Neural cell (in vitro differentiated cells): ENCODE measurements at regions not wholly inside any gene's neighbourhood (a gene's known extent, or its start where the extent isn't known, plus 50 kb on each side); places are given as distances from the start of the nearest gene placed in this dataset.

Experiments used
- H2AFZ ChIP-seq: fragments of 200-600, 300-800 bp; sonication (generic), shearing (Covaris generic); 2 replicates; pipeline ENCODE4 v1.6.0; 2014; ENCODE audit warnings: low read depth, mild to moderate bottlenecking, antibody characterized with exemption, low read length, moderate library complexity
- H3F3A ChIP-seq: fragments of 200-600 bp; shearing (Covaris generic); 2 replicates; pipeline ENCODE4 v1.6.1; 2016; ENCODE audit warnings: mild to moderate bottlenecking, moderate library complexity, mixed read lengths, antibody characterized with exemption, low read length; ENCODE audit not compliant: insufficient read depth, poor library complexity, severe bottlenecking
- H3K27ac ChIP-seq: fragments of 200-600, 300-800 bp; sonication (generic), shearing (Covaris generic); 2 replicates; pipeline ENCODE4 v1.5.1; 2014; ENCODE audit warnings: mild to moderate bottlenecking, low read length, moderate library complexity
- H3K27me3 ChIP-seq: fragments of 300-800, 200-600 bp; sonication (generic), shearing (Covaris generic); 2 replicates; pipeline ENCODE4 v1.6.0; 2014; ENCODE audit warnings: mild to moderate bottlenecking, low read depth, low read length, moderate library complexity; ENCODE audit not compliant: insufficient read depth
- H3K36me3 ChIP-seq: fragments of 300-800, 200-600 bp; sonication (generic), shearing (Covaris generic); 2 replicates; pipeline ENCODE4 v1.5.1; 2014; ENCODE audit warnings: mild to moderate bottlenecking, antibody characterized with exemption, low read length, moderate library complexity; ENCODE audit not compliant: insufficient read depth
- H3K4me2 ChIP-seq: fragments of 300-800, 200-600 bp; sonication (generic), shearing (Covaris generic); 2 replicates; pipeline ENCODE4 v1.6.0; 2014; ENCODE audit warnings: mild to moderate bottlenecking, low read length
- H3K4me3 ChIP-seq: fragments of 300-800, 200-600 bp; sonication (generic), shearing (Covaris generic); 2 replicates; pipeline ENCODE4 v1.5.1; 2014; ENCODE audit warnings: mild to moderate bottlenecking, low read length, moderate library complexity
- H3K79me2 ChIP-seq: fragments of 200-600 bp; shearing (Covaris generic); replicated peaks from 2 replicates; pipeline ENCODE4 v1.6.0; 2014; ENCODE audit warnings: mild to moderate bottlenecking, low read length, moderate library complexity; ENCODE audit not compliant: insufficient read depth
- H3K9ac ChIP-seq: fragments of 300-800, 200-600 bp; sonication (generic), shearing (Covaris generic); 2 replicates; pipeline ENCODE4 v1.6.1; 2016; ENCODE audit warnings: mild to moderate bottlenecking, low read length, mixed read lengths
- H3K9me2 ChIP-seq: fragments of 200-600 bp; shearing (Covaris generic); 2 replicates; pipeline ENCODE4 v1.6.1; 2016; ENCODE audit warnings: mild to moderate bottlenecking, low read length, mixed read lengths; ENCODE audit not compliant: insufficient read depth
- H3K9me3 ChIP-seq: fragments of 200-600, 300-800 bp; sonication (generic), shearing (Covaris generic); 2 replicates; pipeline ENCODE4 v1.6.1; 2016; ENCODE audit warnings: mild to moderate bottlenecking, mixed run types, low read length, moderate library complexity, mixed read lengths
- H4K20me1 ChIP-seq: fragments of 200-600 bp; shearing (Covaris generic); 2 replicates; pipeline ENCODE4 v1.6.1; 2016; ENCODE audit warnings: mild to moderate bottlenecking, mixed run types; ENCODE audit not compliant: insufficient read depth
- CTCF ChIP-seq: fragments of 450-650 bp; IDR thresholded peaks from 2 replicates; pipeline ENCODE4 v1.5.1; 2014; ENCODE audit warnings: antibody characterized with exemption, mild to moderate bottlenecking, moderate library complexity; ENCODE audit not compliant: poor library complexity, severe bottlenecking
- EP300 ChIP-seq: fragments of 450-650 bp; conservative IDR thresholded peaks from 2 replicates; pipeline ENCODE4 v1.6.1; 2014; ENCODE audit warnings: antibody characterized with exemption, mild to moderate bottlenecking, moderate library complexity; ENCODE audit not compliant: poor library complexity, severe bottlenecking
- EZH2 ChIP-seq: fragments of 200-600, 300-800 bp; shearing (Covaris generic), sonication (generic); IDR thresholded peaks from 2 replicates; pipeline ENCODE4 v1.6.1; 2014; ENCODE audit warnings: antibody characterized with exemption, low read length, borderline replicate concordance, mild to moderate bottlenecking; ENCODE audit not compliant: insufficient read depth, poor library complexity, severe bottlenecking
- MXI1 ChIP-seq: fragments of 450-650 bp; conservative IDR thresholded peaks from 2 replicates; pipeline ENCODE4 v1.6.1; 2014; ENCODE audit warnings: antibody characterized with exemption, mild to moderate bottlenecking; ENCODE audit not compliant: poor library complexity, severe bottlenecking
- POLR2AphosphoS5 ChIP-seq: IDR thresholded peaks from 2 replicates; pipeline ENCODE4 v1.6.1; 2012
- RAD21 ChIP-seq: fragments of 450-650 bp; conservative IDR thresholded peaks from 2 replicates; pipeline ENCODE4 v1.6.1; 2014; ENCODE audit warnings: antibody characterized with exemption, mild to moderate bottlenecking, moderate library complexity
- REST ChIP-seq: IDR thresholded peaks from 2 replicates; pipeline ENCODE4 v1.6.1; 2012; ENCODE audit warnings: borderline replicate concordance
- SMC3 ChIP-seq: fragments of 450-650 bp; conservative IDR thresholded peaks from 2 replicates; pipeline ENCODE4 v1.6.1; 2014; ENCODE audit warnings: antibody characterized with exemption, mild to moderate bottlenecking, moderate library complexity; ENCODE audit not compliant: poor library complexity
- TAF1 ChIP-seq: IDR thresholded peaks from 2 replicates; pipeline ENCODE4 v1.6.1; 2012; ENCODE audit warnings: low read depth

- no peaks in the 10 kb centered on the region for H3K9me3 ChIP-seq
- no peaks in the 10 kb centered on the region for H3K9me2 ChIP-seq
- no peaks in the 10 kb centered on the region for H4K20me1 ChIP-seq
- H3K4me3 ChIP-seq = no peak overlapping the region
- no peak overlapping the region for H3K4me2 ChIP-seq
- no peak overlapping the region for H2AFZ ChIP-seq
- H3K9ac ChIP-seq = no peak overlapping the region
- H3K27ac ChIP-seq = no peak overlapping the region
- H3F3A ChIP-seq = no peaks in the 10 kb centered on the region
- no peaks in the 10 kb centered on the region for H3K27me3 ChIP-seq
- no peaks in the 10 kb centered on the region for H3K36me3 ChIP-seq
- no peak for TF ChIP-seq EZH2
- no peak for TF ChIP-seq SMC3
- TF ChIP-seq CTCF = no peak
- TF ChIP-seq RAD21 = no peak
- no peak for TF ChIP-seq POLR2AphosphoS5
- TF ChIP-seq MXI1 = no peak
- no peak for TF ChIP-seq REST
- no peak for TF ChIP-seq EP300
- no peak for TF ChIP-seq TAF1
- H3K79me2 ChIP-seq = no peaks in the 10 kb centered on the region
Observed at GRCh38 chr10:2575460-2575859, 491.9 kb upstream of the PFKP start.

- Histone ChIP-seq H3K9me3 (no peaks in the 10 kb centered on the region), H2AFZ (no peak overlapping the region), H3K79me2 (no peaks in the 10 kb centered on the region), H3K4me3 (no peak overlapping the region), H3K27ac (no peak overlapping the region), H3K9me2 (no peaks in the 10 kb centered on the region), H4K20me1 (no peaks in the 10 kb centered on the region), H3K4me2 (no peak overlapping the region), H3K27me3 (no peaks in the 10 kb centered on the region), H3F3A (no peaks in the 10 kb centered on the region), H3K36me3 (no peaks in the 10 kb centered on the region), H3K9ac (no peak overlapping the region)
- TF ChIP-seq SMC3 (peak; percentile 37), RAD21 (peak; percentile 31), CTCF (no peak), MXI1 (no peak), EP300 (peak; percentile 97), POLR2AphosphoS5 (peak; percentile 74), REST (no peak), EZH2 (no peak), TAF1 (no peak)
Observed at GRCh38 chr10:2572611-2573010, 494.7 kb upstream of the PFKP start.
